A549 (cell line): ENCODE measurements at regions not wholly inside any gene's neighbourhood (a gene's known extent, or its start where the extent isn't known, plus 50 kb on each side); places are given as distances from the start of the nearest gene placed in this dataset.
A peak's percentile ranks its signal among the peaks of the same experiment; 100 is the strongest.

Experiments used
- ATAC-seq, 2 experiments: fragments of 200-7000 bp in 1 of 2; fragments of >200 bp in 1 of 2; cut with Nextera tagmentation in 1 of 2; cut with Tn5 transposase in 1 of 2; 3 replicates each; pipeline versions ENCODE4 v1.8.0 to v1.9.1; 2018 to 2020; ENCODE audit warnings: mild to moderate bottlenecking in 1 of 2, moderate library complexity in 1 of 2
- CTCF ChIA-PET: fragments of 300-600 bp; sonication (Branson Sonifier 250); formaldehyde crosslinking; extraction: SDS; loops from one replicate; lab custom pipeline; 2021; ENCODE audit warnings: antibody characterized with exemption, inconsistent platforms; lab: Yijun Ruan, JAX
- POLR2A ChIA-PET: fragments of 350-600 bp; formaldehyde crosslinking; extraction: SDS; loops from one replicate; lab custom pipeline; 2021; ENCODE audit warnings: antibody characterized with exemption, inconsistent platforms; lab: Yijun Ruan, JAX
- DNase-seq, 2 experiments: peaks; one replicate each; pipeline versions ENCODE4 v3.0.0 to v3.0.0-alpha.2; 2011 to 2016; ENCODE audit warnings: low read depth in 1 of 2, low spot score in 1 of 2
- FAIRE-seq: peaks from 2 replicates; lab custom pipeline; 2011; peaks lifted over from hg19 to GRCh38; lab: Jason Lieb, UNC
- H3K27ac ChIP-seq, 2 experiments: fragments of >200 bp; sonication (Bioruptor Twin); formaldehyde crosslinking; 3 replicates each; pipeline ENCODE4 v1.5.1; 2016 to 2017
- H3K4me1 ChIP-seq: fragments of >200 bp; sonication (Bioruptor Twin); formaldehyde crosslinking; 3 replicates; pipeline ENCODE4 v1.6.1; 2016
- H3K4me2 ChIP-seq: fragments of >200 bp; sonication (Bioruptor Twin); formaldehyde crosslinking; 3 replicates; pipeline ENCODE4 v1.6.1; 2016
- H3K4me3 ChIP-seq: fragments of >200 bp; sonication (Bioruptor Twin); formaldehyde crosslinking; 3 replicates; pipeline ENCODE4 v1.5.1; 2016
- H3K9me3 ChIP-seq: fragments of >200 bp; sonication (Bioruptor Twin); formaldehyde crosslinking; 3 replicates; pipeline ENCODE4 v1.6.1; 2016
- BHLHE40 ChIP-seq: IDR thresholded peaks from 2 replicates; pipeline ENCODE4 v1.6.1; 2012; ENCODE audit warnings: low read depth, low read length, inconsistent platforms
- CBX2 ChIP-seq: fragments of 200-600 bp; sonication (generic); IDR thresholded peaks from 2 replicates; pipeline ENCODE4 v1.6.1; 2016; ENCODE audit warnings: low read depth, mild to moderate bottlenecking, borderline replicate concordance
- CHD2 ChIP-seq: fragments of 150-350 bp; IDR thresholded peaks from 2 replicates; pipeline ENCODE4 v1.6.1; 2014; ENCODE audit warnings: low read length; ENCODE audit not compliant: partially characterized antibody
- CHD4 ChIP-seq: fragments of 200-600 bp; sonication (generic); IDR thresholded peaks from 2 replicates; pipeline ENCODE4 v1.6.1; 2016; ENCODE audit warnings: antibody characterized with exemption, mild to moderate bottlenecking, borderline replicate concordance
- E2F6 ChIP-seq: IDR thresholded peaks from 2 replicates; pipeline ENCODE4 v1.6.1; 2012; ENCODE audit warnings: low read depth, borderline replicate concordance
- EHF ChIP-seq: fragments of 250-450 bp; sonication (Bioruptor Pico); IDR thresholded peaks from 2 replicates; pipeline ENCODE4 v1.5.0; 2020; ENCODE audit warnings: mild to moderate bottlenecking
- EP300 ChIP-seq, 2 experiments: fragments of >200 bp; sonication (Bioruptor Twin); formaldehyde crosslinking; IDR thresholded peaks; 2 replicates in 1 of 2; 3 replicates in 1 of 2; pipeline ENCODE4 v1.6.1; 2016 to 2017
- ESRRA ChIP-seq: fragments of 150-350 bp; IDR thresholded peaks from 2 replicates; pipeline ENCODE4 v1.6.1; 2014; ENCODE audit warnings: mild to moderate bottlenecking, low read length, borderline replicate concordance
- GATA3 ChIP-seq: IDR thresholded peaks from 2 replicates; pipeline ENCODE4 v1.6.1; 2012; ENCODE audit warnings: borderline replicate concordance
- HEYL ChIP-seq: fragments of 250-450 bp; sonication (Bioruptor Pico); IDR thresholded peaks from 2 replicates; pipeline ENCODE4 v1.8.0; 2021; ENCODE audit warnings: mild to moderate bottlenecking, moderate library complexity
- HMGXB4 ChIP-seq: fragments of 250-450 bp; sonication (Bioruptor Pico); IDR thresholded peaks from 2 replicates; pipeline ENCODE4 v1.5.0; 2021; ENCODE audit warnings: mild to moderate bottlenecking, moderate library complexity, borderline replicate concordance
- JUNB ChIP-seq: fragments of >200 bp; sonication (Bioruptor Twin); formaldehyde crosslinking; IDR thresholded peaks from 2 replicates; pipeline ENCODE4 v1.6.1; 2016
- KDM5A ChIP-seq: fragments of 200-600 bp; sonication (generic); IDR thresholded peaks from 2 replicates; pipeline ENCODE4 v1.6.1; 2016; ENCODE audit warnings: antibody characterized with exemption, mild to moderate bottlenecking
- NFE2L2 ChIP-seq: fragments of 150-350 bp; conservative IDR thresholded peaks from 2 replicates; pipeline ENCODE4 v1.6.1; 2014; ENCODE audit warnings: low read length
- NR3C1 ChIP-seq: fragments of >200 bp; sonication (Bioruptor Twin); formaldehyde crosslinking; IDR thresholded peaks from 3 replicates; pipeline ENCODE4 v1.6.1; 2017
- POLR2A ChIP-seq: IDR thresholded peaks from 2 replicates; pipeline ENCODE4 v1.6.1; 2012; ENCODE audit warnings: mild to moderate bottlenecking, low read length
- SMC3 ChIP-seq: fragments of >200 bp; sonication (Bioruptor Twin); formaldehyde crosslinking; IDR thresholded peaks from 3 replicates; pipeline ENCODE4 v1.6.1; 2018; ENCODE audit warnings: inconsistent platforms
- TP53 ChIP-seq: fragments of 250-450 bp; sonication (Bioruptor Pico); IDR thresholded peaks from 2 replicates; pipeline ENCODE4 v1.5.0; 2021; ENCODE audit warnings: mild to moderate bottlenecking, moderate library complexity
- USF2 ChIP-seq: fragments of 450-650 bp; IDR thresholded peaks from 2 replicates; pipeline ENCODE4 v1.6.1; 2014; ENCODE audit warnings: antibody characterized with exemption
- WGBS: methylation state at CpG from one replicate; pipeline ENCODE4 v1.1.6; 2017; ENCODE audit errors: missing lambda C conversion rate; 5-methylcytosine and 5-hydroxymethylcytosine counted together

- POLR2A ChIA-PET: no interaction called here
- no peak for ATAC-seq
- no peaks in the 10 kb centered on the region for H3K4me1 ChIP-seq
- no peak overlapping the region for H3K27ac ChIP-seq
- FAIRE-seq: no peak
- H3K4me3 ChIP-seq: no peak overlapping the region
- no peak for DNase-seq
- CTCF ChIA-PET: interaction anchor here (0.7 to 2.6 kb wide), 3 partner anchors 9 to 242 kb away, joined by 3 to 10 read pairs (median 3); no protein-coding TSS in a partner anchor
- H3K4me2 ChIP-seq: no peak overlapping the region
- no peak for TF ChIP-seq NFE2L2
- peak; percentile 38; the same call in 1 of the 2 replicates for TF ChIP-seq USF2
- H3K9me3 ChIP-seq: no peaks in the 10 kb centered on the region
Measured at GRCh38 chr1:17924578-17924977, 169.4 kb downstream of the ACTL8 start.

GRCh38 chr1:17925290-17926237 is 170.4 kb downstream of the ACTL8 start:
- CTCF ChIA-PET: interaction anchor here (1.0 to 1.2 kb wide), 2 partner anchors 175 to 264 kb away, joined by 3 read pairs; no protein-coding TSS in a partner anchor
- Histone ChIP-seq H3K4me2 (no peak overlapping the region), H3K4me1 (no peaks in the 10 kb centered on the region), H3K27ac (no peak overlapping the region)
- POLR2A ChIA-PET: no interaction called here
- DNase-seq: no peak
- no peak for FAIRE-seq
- 34% methylated on average over 15 of the region's 15 CpGs for WGBS
- no peak for TF ChIP-seq CHD4
- TF ChIP-seq EP300 (IDR thresholded peaks at IDR 0.05): no peak
- no peak for TF ChIP-seq KDM5A
- no peak for TF ChIP-seq TP53
- no peak for TF ChIP-seq EHF (CRISPR knock-in tag)
- TF ChIP-seq HEYL (CRISPR knock-in tag): no peak
- TF ChIP-seq, all 56 proteins: peak for 0
- H3K9me3 ChIP-seq: no peaks in the 10 kb centered on the region
- H3K4me3 ChIP-seq: no peak overlapping the region
- no peak for ATAC-seq

- CTCF ChIA-PET: interaction anchor here (1.0 kb wide), 1 partner anchor 18 kb away, joined by 3 read pairs; no protein-coding TSS in a partner anchor
- POLR2A ChIA-PET: no interaction called here
- H3K4me3 ChIP-seq: no peak overlapping the region
- no peak for DNase-seq
- TF ChIP-seq ESRRA (no peak), TP53 (no peak), JUNB (no peak), HMGXB4 (no peak), SMC3 (no peak), NFE2L2 (no peak), BHLHE40 (no peak), NR3C1 (no peak), GATA3 (no peak), POLR2A (no peak)
- TF ChIP-seq, all 56 proteins: peak for 0
- Histone ChIP-seq H3K4me1 (no peaks in the 10 kb centered on the region), H3K9me3 (no peaks in the 10 kb centered on the region), H3K4me2 (no peak overlapping the region), H3K27ac (no peak overlapping the region)
- WGBS: 14% methylated on average over 4 of the region's 4 CpGs
- no peak for FAIRE-seq
- ATAC-seq: no peak
Measured at GRCh38 chr1:17926906-17927305, 171.8 kb downstream of the ACTL8 start.

GRCh38 chr1:17927952-17928351 is 172.8 kb downstream of the ACTL8 start:
- POLR2A ChIA-PET: no interaction called here
- Histone ChIP-seq H3K27ac (no peak overlapping the region), H3K4me1 (no peaks in the 10 kb centered on the region), H3K9me3 (no peaks in the 10 kb centered on the region), H3K4me2 (no peak overlapping the region), H3K4me3 (no peak overlapping the region)
- no peak for DNase-seq
- CTCF ChIA-PET: interaction anchor here (1.0 kb wide), 1 partner anchor 17 kb away, joined by 3 read pairs; no protein-coding TSS in a partner anchor
- no peak for TF ChIP-seq CHD2
- no peak for TF ChIP-seq E2F6
- TF ChIP-seq CBX2: no peak
- 38% methylated on average over 7 of the region's 7 CpGs for WGBS
- ATAC-seq: no peak
- FAIRE-seq: no peak
